ENCODE measurements at regions not wholly inside any gene's neighbourhood (a gene's known extent, or its start where the extent isn't known, plus 50 kb on each side); places are given as distances from the start of the nearest gene placed in this dataset.

DNA sequence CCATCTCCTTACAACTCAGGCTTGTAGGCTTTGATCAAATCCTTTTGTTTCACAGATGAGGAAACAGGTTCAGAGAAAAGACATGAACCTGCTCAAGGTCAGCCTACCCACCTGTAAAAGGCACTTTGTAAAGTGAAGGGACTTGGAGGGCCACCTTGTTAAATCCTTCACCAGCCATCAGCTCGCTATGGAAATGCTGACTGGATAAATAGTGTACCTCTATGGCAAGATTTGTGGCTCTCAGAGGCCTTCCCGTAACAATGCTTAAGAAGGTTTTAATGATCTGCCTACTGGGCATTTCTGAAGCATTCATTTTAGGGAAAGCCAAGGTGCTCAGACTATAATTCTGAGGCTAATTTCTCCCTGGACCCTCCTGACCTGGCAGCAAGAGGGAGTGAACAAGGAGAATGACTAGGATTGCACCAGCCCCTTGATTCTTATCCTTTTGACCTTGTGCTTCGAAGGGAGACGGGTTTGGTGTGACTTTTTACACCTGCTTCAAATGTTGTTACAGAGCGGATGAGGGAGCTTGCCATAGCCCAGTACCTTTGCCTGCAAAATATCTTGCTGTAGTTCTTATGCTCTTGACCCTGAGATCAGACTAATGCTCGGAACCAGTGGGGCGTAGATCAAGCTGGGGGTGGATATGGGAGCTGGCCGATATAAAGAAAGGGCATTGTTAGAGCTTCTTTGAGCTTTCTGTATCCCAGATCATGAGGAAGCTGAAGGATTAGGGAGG lies 90.9 kb upstream of the CXCR4 start:
- peaks cover 30% of the 10 kb centered on the region for H3K9me3 ChIP-seq (ENCODE audit: control insufficient read depth, low read length)
- 95 to 99% methylated on average over 8 of the region's 8 CpGs for WGBS, 2 experiments (ENCODE audit: insufficient coverage in 1 of 2, insufficient read length in 1 of 2)

GRCh38 chr2:136207665-136208064 lies 89.7 kb upstream of the CXCR4 start:
- Histone ChIP-seq H3K4me3 (ENCODE audit: low read length) (no peak overlapping the region), H3K4me1 (ENCODE audit: control insufficient read depth, insufficient read depth, low read length) (peaks cover 2% of the 10 kb centered on the region), H3K9me3 (ENCODE audit: control insufficient read depth, low read length) (peaks cover 35% of the 10 kb centered on the region), H3K27ac (ENCODE audit: low read depth, low read length) (no peak overlapping the region), H3K27me3 (ENCODE audit: control insufficient read depth, insufficient read depth, low read length, poor library complexity, severe bottlenecking) (no peaks in the 10 kb centered on the region), H3K9ac (ENCODE audit: extremely low read depth, low read length, poor library complexity, severe bottlenecking) (no peak overlapping the region), H3K36me3 (ENCODE audit: control insufficient read depth, insufficient read depth, low read length) (no peaks in the 10 kb centered on the region)
- WGBS, 2 experiments (ENCODE audit: insufficient coverage in 1 of 2, insufficient read length in 1 of 2), result 93 to 95% methylated on average over 2 of the region's 2 CpGs
- H3K4me1 Mint-ChIP-seq, result peaks cover 16% of the 10 kb centered on the region
- TF ChIP-seq, protein P1, sequence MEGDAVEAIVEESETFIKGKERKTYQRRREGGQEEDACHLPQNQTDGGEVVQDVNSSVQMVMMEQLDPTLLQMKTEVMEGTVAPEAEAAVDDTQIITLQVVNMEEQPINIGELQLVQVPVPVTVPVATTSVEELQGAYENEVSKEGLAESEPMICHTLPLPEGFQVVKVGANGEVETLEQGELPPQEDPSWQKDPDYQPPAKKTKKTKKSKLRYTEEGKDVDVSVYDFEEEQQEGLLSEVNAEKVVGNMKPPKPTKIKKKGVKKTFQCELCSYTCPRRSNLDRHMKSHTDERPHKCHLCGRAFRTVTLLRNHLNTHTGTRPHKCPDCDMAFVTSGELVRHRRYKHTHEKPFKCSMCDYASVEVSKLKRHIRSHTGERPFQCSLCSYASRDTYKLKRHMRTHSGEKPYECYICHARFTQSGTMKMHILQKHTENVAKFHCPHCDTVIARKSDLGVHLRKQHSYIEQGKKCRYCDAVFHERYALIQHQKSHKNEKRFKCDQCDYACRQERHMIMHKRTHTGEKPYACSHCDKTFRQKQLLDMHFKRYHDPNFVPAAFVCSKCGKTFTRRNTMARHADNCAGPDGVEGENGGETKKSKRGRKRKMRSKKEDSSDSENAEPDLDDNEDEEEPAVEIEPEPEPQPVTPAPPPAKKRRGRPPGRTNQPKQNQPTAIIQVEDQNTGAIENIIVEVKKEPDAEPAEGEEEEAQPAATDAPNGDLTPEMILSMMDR (conservative IDR thresholded peaks at IDR 0.05), result no peak
- H3K9me3 Mint-ChIP-seq, result peaks cover 36% of the 10 kb centered on the region
- DNase-seq, result no peak
- no peak overlapping the region for H3K4me3 Mint-ChIP-seq
- no peaks in the 10 kb centered on the region for H3K27me3 Mint-ChIP-seq (ENCODE audit: insufficient read depth)
- H3K36me3 Mint-ChIP-seq (ENCODE audit: low read depth), result peaks cover 7% of the 10 kb centered on the region
- no peak overlapping the region for H3K27ac Mint-ChIP-seq

More for the DNA sequence above, 90.9 kb upstream of the CXCR4 start:
- Mint-ChIP-seq H3K27me3 (ENCODE audit: insufficient read depth) (no peaks in the 10 kb centered on the region), H3K9me3 (peaks cover 31% of the 10 kb centered on the region), H3K27ac (no peak overlapping the region), H3K4me3 (no peak overlapping the region), H3K4me1 (peaks cover 25% of the 10 kb centered on the region), H3K36me3 (ENCODE audit: low read depth) (peaks cover 3% of the 10 kb centered on the region)
- H3K9ac ChIP-seq (ENCODE audit: extremely low read depth, low read length, poor library complexity, severe bottlenecking), result no peak overlapping the region
- H3K27me3 ChIP-seq (ENCODE audit: control insufficient read depth, insufficient read depth, low read length, poor library complexity, severe bottlenecking), result no peaks in the 10 kb centered on the region
- TF ChIP-seq, protein P1 (conservative IDR thresholded peaks at IDR 0.05), result no peak
- no peak overlapping the region for H3K27ac ChIP-seq (ENCODE audit: low read depth, low read length)
- no peak for DNase-seq
- peaks cover 9% of the 10 kb centered on the region for H3K4me1 ChIP-seq (ENCODE audit: control insufficient read depth, insufficient read depth, low read length)
- no peak overlapping the region for H3K4me3 ChIP-seq (ENCODE audit: low read length)
- H3K36me3 ChIP-seq (ENCODE audit: control insufficient read depth, insufficient read depth, low read length), result no peaks in the 10 kb centered on the region

- peaks cover 8% of the 10 kb centered on the region for H3K36me3 Mint-ChIP-seq (ENCODE audit: low read depth)
Observed at GRCh38 chr2:136207030-136207623, 89.2 kb upstream of the CXCR4 start.

More at GRCh38 chr2:136207030-136207623, 89.2 kb upstream of the CXCR4 start:
- H3K4me3 ChIP-seq (ENCODE audit: low read length), result no peak overlapping the region
- H3K9me3 ChIP-seq (ENCODE audit: control insufficient read depth, low read length), result peaks cover 39% of the 10 kb centered on the region
- no peaks in the 10 kb centered on the region for H3K27me3 ChIP-seq (ENCODE audit: control insufficient read depth, insufficient read depth, low read length, poor library complexity, severe bottlenecking)
- WGBS, 2 experiments (ENCODE audit: insufficient coverage in 1 of 2, insufficient read length in 1 of 2), result 94 to 100% methylated on average over 2 to 4 of the region's 4 CpGs
- H3K4me1 ChIP-seq (ENCODE audit: control insufficient read depth, insufficient read depth, low read length), result peaks cover 2% of the 10 kb centered on the region
- DNase-seq, result no peak
- TF ChIP-seq, protein P1 (conservative IDR thresholded peaks at IDR 0.05), result no peak
- no peak overlapping the region for H3K27ac ChIP-seq (ENCODE audit: low read depth, low read length)
- Mint-ChIP-seq H3K27ac (no peak overlapping the region), H3K9me3 (peaks cover 42% of the 10 kb centered on the region), H3K27me3 (ENCODE audit: insufficient read depth) (no peaks in the 10 kb centered on the region), H3K4me3 (no peak overlapping the region), H3K4me1 (peaks cover 10% of the 10 kb centered on the region)
- no peaks in the 10 kb centered on the region for H3K36me3 ChIP-seq (ENCODE audit: control insufficient read depth, insufficient read depth, low read length)
- H3K9ac ChIP-seq (ENCODE audit: extremely low read depth, low read length, poor library complexity, severe bottlenecking), result no peak overlapping the region
